GM12878 (cell line): ENCODE measurements at regions not wholly inside any gene's neighbourhood (a gene's known extent, or its start where the extent isn't known, plus 50 kb on each side); places are given as distances from the start of the nearest gene placed in this dataset.

Experiments used
- ATAC-seq: fragments of 200-7000 bp; cut with Tn5 transposase; 3 replicates; pipeline ENCODE4 v1.9.1; 2020; ENCODE audit warnings: mild to moderate bottlenecking, moderate library complexity
- BruUV-seq: library from RNA; stranded (reverse); fragments of 400-500 nt; replicated peaks from 2 replicates; lab custom pipeline; 2021; lab: Mats Ljungman, UMichigan
- CTCF ChIA-PET: fragments of 300-600 bp; sonication (Branson Sonifier 250); formaldehyde crosslinking; extraction: SDS; loops from one replicate; lab custom pipeline; 2021; ENCODE audit warnings: inconsistent platforms; lab: Yijun Ruan, JAX
- POLR2A ChIA-PET: fragments of 350-600 bp; formaldehyde crosslinking; extraction: SDS; loops from one replicate; lab custom pipeline; 2021; ENCODE audit warnings: inconsistent platforms; lab: Charles Lee
- RAD21 ChIA-PET: fragments of 300-600 bp; sonication (Branson Sonifier 250); formaldehyde crosslinking; loops from one replicate; lab custom pipeline; 2023; ENCODE audit warnings: antibody characterized with exemption; ENCODE audit not compliant: unreplicated experiment; lab: Charles Lee
- SMC1A ChIA-PET: fragments of 300-600 bp; sonication (Branson Sonifier 250); formaldehyde crosslinking; loops from one replicate; lab custom pipeline; 2023; ENCODE audit not compliant: unreplicated experiment, uncharacterized antibody; lab: Charles Lee
- DNase-seq: peaks from one replicate; pipeline ENCODE4 v3.0.0-alpha.2; 2011; ENCODE audit warnings: low read depth, low spot score
- FAIRE-seq: peaks from 3 replicates; lab custom pipeline; 2011; peaks lifted over from hg19 to GRCh38; lab: Jason Lieb, UNC
- H2AFZ ChIP-seq: 2 replicates; pipeline ENCODE4 v1.6.0; 2011; ENCODE audit warnings: low read depth, low read length, control low read depth; ENCODE audit not compliant: control insufficient read depth
- H3K27ac ChIP-seq: 2 replicates; pipeline ENCODE4 v1.5.1; 2011; ENCODE audit warnings: control low read depth; ENCODE audit not compliant: control insufficient read depth, insufficient read depth
- H3K27me3 ChIP-seq, 2 experiments: replicated peaks in 1 of 2; 2 replicates each; pipeline versions ENCODE4 v1.6.0 to v1.6.1; 2011; ENCODE audit warnings: low read length in 1 of 2; ENCODE audit not compliant: control insufficient read depth in 2 of 2, insufficient read depth in 2 of 2
- H3K36me3 ChIP-seq, 2 experiments: 2 replicates each; pipeline ENCODE4 v1.5.1; 2011; ENCODE audit warnings: low read length in 1 of 2; ENCODE audit not compliant: control insufficient read depth in 2 of 2, insufficient read depth in 2 of 2
- H3K4me1 ChIP-seq: 2 replicates; pipeline ENCODE4 v1.6.1; 2011; ENCODE audit warnings: mild to moderate bottlenecking, low read length, moderate library complexity, mixed read lengths; ENCODE audit not compliant: control insufficient read depth, insufficient read depth
- H3K4me2 ChIP-seq: 2 replicates; pipeline ENCODE4 v1.6.0; 2011; ENCODE audit warnings: control low read depth; ENCODE audit not compliant: control insufficient read depth, insufficient read depth
- H3K4me3 ChIP-seq: fragments of 200-600 bp; sonication (generic); 2 replicates; pipeline ENCODE4 v1.5.1; 2016
- H3K79me2 ChIP-seq: 2 replicates; pipeline ENCODE4 v1.6.0; 2011; ENCODE audit warnings: low read length; ENCODE audit not compliant: control insufficient read depth, insufficient read depth
- H3K9ac ChIP-seq: 2 replicates; pipeline ENCODE4 v1.8.0; 2011; ENCODE audit warnings: low read length, control low read depth, mixed read lengths; ENCODE audit not compliant: control insufficient read depth, insufficient read depth
- H3K9me3 ChIP-seq: replicated peaks from 3 replicates; pipeline ENCODE4 v1.5.1; 2011; ENCODE audit warnings: mild to moderate bottlenecking, low read length; ENCODE audit not compliant: control insufficient read depth, insufficient read depth
- H4K20me1 ChIP-seq: 2 replicates; pipeline ENCODE4 v1.6.0; 2011; ENCODE audit not compliant: control insufficient read depth, insufficient read depth
- BCL11A ChIP-seq: IDR thresholded peaks from 2 replicates; pipeline ENCODE4 v1.6.1; 2011; ENCODE audit warnings: low read depth, low read length
- BRCA1 ChIP-seq: IDR thresholded peaks from 2 replicates; pipeline ENCODE4 v1.6.1; 2011; ENCODE audit warnings: low read depth, low read length, improper control_type of control experiment
- CBX5 ChIP-seq: sonication (generic); IDR thresholded peaks from 2 replicates; pipeline ENCODE4 v1.6.1; 2016; ENCODE audit warnings: low read depth, moderate library complexity, mild to moderate bottlenecking, inconsistent platforms
- CEBPB ChIP-seq, 2 experiments: fragments of 150-350 bp in 1 of 2; IDR thresholded peaks; 2 replicates each; pipeline ENCODE4 v1.6.1; 2012 to 2014; ENCODE audit warnings: low read depth in 2 of 2, low read length in 2 of 2, borderline replicate concordance in 1 of 2, inconsistent platforms in 1 of 2
- CHD4 ChIP-seq: fragments of 200-600 bp; sonication (generic); IDR thresholded peaks from 2 replicates; pipeline ENCODE4 v1.6.1; 2016; ENCODE audit warnings: mild to moderate bottlenecking
- EED ChIP-seq: sonication (generic); IDR thresholded peaks from 2 replicates; pipeline ENCODE4 v1.6.1; 2016; ENCODE audit warnings: antibody characterized with exemption, low read depth
- HDGF ChIP-seq: fragments of 450-650 bp; IDR thresholded peaks from 2 replicates; pipeline ENCODE4 v1.6.1; 2016; ENCODE audit warnings: antibody characterized with exemption
- MTA3 ChIP-seq: IDR thresholded peaks from 2 replicates; pipeline ENCODE4 v1.6.1; 2012; ENCODE audit warnings: low read length, inconsistent platforms, borderline replicate concordance
- SIX5 ChIP-seq: IDR thresholded peaks from 2 replicates; pipeline ENCODE4 v1.6.1; 2011; ENCODE audit warnings: mild to moderate bottlenecking, low read depth, low read length, moderate library complexity; ENCODE audit not compliant: severe bottlenecking
- SP1 ChIP-seq: IDR thresholded peaks from one replicate; pipeline ENCODE4 v1.6.1; 2011; ENCODE audit warnings: low read depth, low read length
- SREBF1 ChIP-seq: IDR thresholded peaks from 2 replicates; pipeline ENCODE4 v1.6.1; 2012; ENCODE audit warnings: mild to moderate bottlenecking, low read length
- TCF3 ChIP-seq: IDR thresholded peaks from 2 replicates; pipeline ENCODE4 v1.6.1; 2012; ENCODE audit warnings: low read depth, mild to moderate bottlenecking, low read length, borderline replicate concordance; ENCODE audit not compliant: insufficient read depth
- ZBED1 ChIP-seq: IDR thresholded peaks from 2 replicates; pipeline ENCODE4 v1.6.1; 2016; ENCODE audit warnings: borderline replicate concordance
- ZBTB11 ChIP-seq: fragments of 450-650 bp; formaldehyde crosslinking; IDR thresholded peaks from 2 replicates; pipeline ENCODE4 v1.5.0; 2022; ENCODE audit warnings: mild to moderate bottlenecking, missing genetic modification characterization
- WGBS: methylation state at CpG from one replicate; pipeline ENCODE4 v1.1.6; 2016; ENCODE audit warnings: low lambda C conversion rate; ENCODE audit not compliant: insufficient replicate concordance, insufficient coverage; ENCODE audit errors: missing lambda C conversion rate; 5-methylcytosine and 5-hydroxymethylcytosine counted together
- in situ Hi-C: fragments of 300-500 bp; cut with MboI; formaldehyde crosslinking; loops from 9 replicates; pipeline ENCODE4 v1.14.3; 2018; ENCODE audit warnings: mixed read lengths
- intact Hi-C: fragments of 100-400 bp; cut with micrococcal nuclease; formaldehyde crosslinking; loops from one replicate; pipeline ENCODE4 v1.14.2; 2022; ENCODE audit not compliant: unreplicated experiment

- Histone ChIP-seq H3K4me2 (no peak overlapping the region), H3K27ac (no peak overlapping the region), H3K4me3 (no peak overlapping the region), H3K9me3 (peaks cover 2% of the 10 kb centered on the region; the same call in 2 of the 3 replicates), H3K36me3 (no peaks in the 10 kb centered on the region), H4K20me1 (no peaks in the 10 kb centered on the region), H2AFZ (no peak overlapping the region), H3K79me2 (no peaks in the 10 kb centered on the region), H3K9ac (no peak overlapping the region), H3K27me3 (no peaks in the 10 kb centered on the region), H3K4me1 (no peaks in the 10 kb centered on the region)
- RAD21 ChIA-PET = no interaction called here
- under 1% methylated on average over 4 of the region's 4 CpGs for WGBS
- FAIRE-seq (no peak), ATAC-seq (no peak), DNase-seq (no peak)
- SMC1A ChIA-PET = interaction anchor here (1.2 kb wide), 1 partner anchor 12 kb away, joined by 3 read pairs; no protein-coding TSS in a partner anchor
- TF ChIP-seq CHD4 (no peak), ZBTB11 (no peak), CBX5 (no peak), CEBPB (IDR thresholded peaks at IDR 0.05; ENCODE audit: borderline replicate concordance in 1 of 2, low read depth in 2 of 2, low read length in 2 of 2) (no peak), BCL11A (no peak), SIX5 (no peak), BRCA1 (no peak), ZBED1 (no peak), HDGF (no peak), EED (no peak), MTA3 (no peak), SP1 (no peak), TCF3 (no peak), SREBF1 (no peak)
- no TSS peak for BruUV-seq
- CTCF ChIA-PET = interaction anchor here (1.3 kb wide), 1 partner anchor 10 kb away, joined by 3 read pairs; no protein-coding TSS in a partner anchor
- POLR2A ChIA-PET = no interaction called here
- in situ Hi-C loops (no loop called here), intact Hi-C loops (no loop called here)
Observed at GRCh38 chr7:22617166-22617565, 109.8 kb upstream of the IL6 start.
